HG02973 (cell line): ENCODE measurements at regions not wholly inside any gene's neighbourhood (a gene's known extent, or its start where the extent isn't known, plus 50 kb on each side); places are given as distances from the start of the nearest gene placed in this dataset.
"Not testable (repeated sequence)": the region's sequence is repeated elsewhere in the genome, so short reads cannot be mapped to it uniquely, and the experiment has no call there.

Experiments
- ATAC-seq: cut with Tn5 transposase; IDR thresholded peaks from one replicate; pipeline ENCODE4 v1.9.1; 2021; ENCODE audit warnings: moderate library complexity; ENCODE audit not compliant: unreplicated experiment

DNA sequence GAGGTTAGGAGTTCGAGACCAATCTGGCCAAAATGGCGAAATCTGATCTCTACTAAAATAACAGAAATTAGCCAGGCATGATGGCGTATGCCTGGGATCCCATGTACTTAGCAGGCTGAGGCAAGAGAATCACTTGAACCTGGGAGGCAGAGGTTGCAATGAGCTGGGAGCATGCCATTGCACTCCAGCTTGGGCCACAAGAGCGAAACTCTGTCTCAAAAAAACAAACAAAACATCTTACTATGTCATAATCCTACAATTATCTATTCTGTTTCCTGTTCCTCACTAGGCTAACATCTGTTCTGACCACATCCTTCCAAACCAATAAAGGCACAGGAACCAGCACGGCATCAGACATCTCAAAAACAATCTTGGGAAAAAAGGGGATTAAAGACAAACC is 361.8 kb upstream of the UBE2E3 start:
- ATAC-seq, result no peak

DNA sequence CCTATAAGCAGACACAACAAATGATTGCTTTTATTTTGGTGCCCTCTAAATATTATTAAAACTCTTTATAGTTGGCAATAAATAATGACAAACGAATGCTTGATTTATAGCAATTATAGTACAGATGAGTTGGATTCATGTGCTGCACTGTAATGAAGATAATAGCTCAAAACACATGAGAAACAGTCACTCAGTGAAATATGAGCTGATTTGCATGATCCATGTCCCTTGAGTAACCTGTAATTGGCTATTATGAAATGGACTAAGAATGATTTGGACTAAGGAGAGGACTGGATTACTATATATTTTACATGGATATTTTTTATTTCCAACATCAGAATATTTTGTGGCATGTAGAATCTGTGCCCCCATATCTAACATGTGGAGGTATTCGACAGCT is 365.6 kb upstream of the UBE2E3 start:
- ATAC-seq, result no peak

DNA sequence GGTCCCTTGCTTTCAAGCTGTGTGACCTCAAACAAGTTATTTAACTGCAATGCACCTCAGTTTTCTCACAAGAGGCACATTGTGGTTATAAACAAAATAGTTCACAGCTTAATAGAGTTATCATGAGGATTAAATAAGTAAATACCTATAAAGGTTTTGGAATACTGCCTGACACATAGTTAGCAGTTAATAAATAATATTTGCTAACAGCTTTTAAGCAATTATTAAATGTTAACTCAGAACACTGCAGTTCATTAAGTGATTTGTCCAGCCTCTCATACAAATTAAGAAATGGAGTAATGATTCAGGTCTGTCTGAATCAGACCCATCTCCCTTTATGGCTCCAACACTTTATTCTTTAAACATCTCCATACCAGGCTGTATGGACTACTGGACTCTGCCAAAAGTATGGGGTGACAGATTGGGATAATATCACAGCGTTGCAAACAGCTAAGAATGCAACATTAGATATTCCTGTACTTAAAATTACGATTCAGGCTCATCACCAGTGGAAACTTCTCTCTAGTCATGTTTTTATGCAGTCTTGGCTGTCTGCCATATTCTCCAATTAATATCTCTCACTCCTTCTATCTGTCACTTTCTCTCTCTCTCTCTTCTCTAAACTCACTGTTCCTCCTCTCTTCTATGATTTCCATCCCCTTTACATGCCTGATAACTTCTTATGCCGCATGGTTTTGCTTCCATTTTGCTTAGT is 370.6 kb upstream of the UBE2E3 start:
- no peak for ATAC-seq

GRCh38 chr2:180607514-180608049 is 372.8 kb upstream of the UBE2E3 start:
- no peak for ATAC-seq

- peak; percentile 54 for ATAC-seq
Measured at GRCh38 chr2:180604077-180604476, 376.3 kb upstream of the UBE2E3 start.

- no peak for ATAC-seq
Measured at GRCh38 chr2:180601016-180601415, 379.4 kb upstream of the UBE2E3 start.

DNA sequence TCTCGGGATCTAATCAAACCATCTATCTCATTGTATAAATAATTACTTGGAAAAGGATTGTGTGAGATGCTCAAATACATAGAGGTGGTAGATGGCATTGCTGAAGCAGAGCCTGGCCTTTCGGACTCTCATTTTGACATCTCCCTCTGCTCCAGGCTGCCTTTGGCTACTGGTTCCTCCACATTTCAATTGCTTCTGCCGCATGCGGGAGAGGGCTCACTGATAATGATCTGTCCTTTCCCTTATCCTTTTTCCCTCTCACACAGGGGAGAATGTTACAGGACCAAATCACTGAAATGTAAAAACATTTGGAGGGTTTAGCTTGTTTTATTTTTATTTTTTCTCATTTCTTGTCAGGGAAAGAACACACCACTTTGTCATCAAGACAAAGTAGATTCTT is 380.6 kb upstream of the UBE2E3 start:
- ATAC-seq, result no peak

GRCh38 chr2:180597179-180597578 is 383.2 kb upstream of the UBE2E3 start:
- ATAC-seq, result no peak

DNA sequence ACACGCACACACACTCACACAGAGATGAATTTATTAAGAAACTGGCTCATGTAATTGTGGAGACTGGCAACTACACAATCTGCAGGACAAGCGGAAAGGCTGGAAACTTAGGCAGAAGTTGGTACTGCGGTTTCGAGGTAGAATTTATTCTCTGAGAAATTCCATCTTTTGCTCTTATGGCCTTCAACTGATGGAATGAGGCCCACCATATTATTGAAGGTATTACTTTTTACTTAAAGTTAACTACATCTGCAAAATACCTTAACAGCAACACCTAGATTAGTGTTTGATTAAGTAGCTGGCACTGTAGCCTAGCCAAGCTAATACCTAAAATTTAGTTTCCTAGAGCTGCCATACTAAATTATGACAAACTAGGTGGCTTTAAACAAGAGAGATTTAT is 384.0 kb upstream of the UBE2E3 start:
- no peak for ATAC-seq

- ATAC-seq, result no peak
Measured at GRCh38 chr2:180591947-180592346, 388.5 kb upstream of the UBE2E3 start.

DNA sequence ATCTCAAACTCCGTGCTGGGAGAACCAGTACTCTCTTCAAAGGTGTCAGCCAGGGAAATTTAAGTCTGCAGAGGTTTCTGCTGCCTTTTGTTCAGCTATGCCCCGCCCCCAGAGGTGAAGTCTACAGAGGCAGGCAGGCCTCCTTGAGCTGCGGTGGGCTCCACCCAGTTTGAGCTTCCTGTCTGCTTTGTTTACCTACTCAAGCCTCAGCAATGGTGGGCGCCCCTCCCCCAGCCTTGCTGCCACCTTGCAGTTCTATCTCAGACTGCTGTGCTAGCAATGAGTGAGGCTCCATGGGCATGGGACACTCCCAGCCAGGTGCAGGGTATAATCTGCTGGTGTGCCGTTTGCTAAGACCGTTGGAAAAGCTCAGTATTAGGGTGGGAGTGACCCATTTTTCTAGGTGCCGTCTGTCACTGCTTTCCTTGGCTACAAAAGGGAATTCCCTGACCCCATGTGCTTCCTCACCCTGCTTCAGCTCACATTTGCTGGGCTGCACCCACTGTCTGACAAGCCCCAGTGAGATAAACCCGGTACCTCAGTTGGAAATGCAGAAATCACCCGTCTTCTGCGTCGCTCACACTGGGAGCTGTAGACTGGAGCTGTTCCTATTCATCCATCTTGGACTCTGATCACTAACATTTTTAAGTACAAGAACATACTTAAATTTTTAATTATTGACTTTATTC is 389.2 kb upstream of the UBE2E3 start:
- not testable (repeated sequence) for ATAC-seq

GRCh38 chr2:180583441-180584140 is 396.8 kb upstream of the UBE2E3 start:
- ATAC-seq, result no peak

DNA sequence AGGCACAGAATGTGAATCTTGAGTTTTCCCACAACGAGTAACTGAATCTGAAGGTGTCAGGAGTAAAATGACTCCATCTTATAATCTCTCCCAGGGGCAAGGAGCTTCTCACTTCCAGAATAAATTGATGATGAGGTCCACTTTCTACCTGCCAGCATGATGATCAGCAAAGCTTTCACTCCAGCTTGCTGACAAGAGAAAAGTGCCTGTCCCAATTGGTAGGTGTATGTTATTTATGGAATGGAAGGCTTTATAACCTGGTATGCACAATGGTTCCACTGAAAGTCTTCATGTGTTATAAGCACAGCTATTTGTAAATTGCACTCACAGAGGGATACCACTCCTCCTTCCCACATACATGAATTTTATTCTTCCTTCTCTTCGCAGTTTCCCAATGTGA is 401.0 kb upstream of the UBE2E3 start:
- no peak for ATAC-seq

DNA sequence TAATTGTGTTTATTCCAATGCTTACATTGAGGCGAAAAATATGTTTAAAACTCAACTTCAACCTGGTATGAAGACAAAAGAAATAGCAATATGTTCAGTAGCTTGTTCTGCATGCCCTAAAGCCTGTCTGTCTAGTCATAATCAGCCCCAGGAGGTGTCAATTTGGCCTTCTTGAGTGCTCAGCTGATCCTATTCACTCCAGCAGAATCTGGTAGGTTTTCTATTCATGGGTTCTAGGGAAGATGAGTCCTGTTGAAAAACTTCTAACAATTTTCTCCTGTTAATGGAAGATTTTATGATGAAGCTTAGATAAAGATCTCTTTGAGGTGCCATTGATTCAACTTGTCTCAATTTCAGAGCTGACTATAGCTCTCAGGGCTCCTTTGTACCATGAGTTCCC is 402.0 kb upstream of the UBE2E3 start:
- ATAC-seq, result no peak

DNA sequence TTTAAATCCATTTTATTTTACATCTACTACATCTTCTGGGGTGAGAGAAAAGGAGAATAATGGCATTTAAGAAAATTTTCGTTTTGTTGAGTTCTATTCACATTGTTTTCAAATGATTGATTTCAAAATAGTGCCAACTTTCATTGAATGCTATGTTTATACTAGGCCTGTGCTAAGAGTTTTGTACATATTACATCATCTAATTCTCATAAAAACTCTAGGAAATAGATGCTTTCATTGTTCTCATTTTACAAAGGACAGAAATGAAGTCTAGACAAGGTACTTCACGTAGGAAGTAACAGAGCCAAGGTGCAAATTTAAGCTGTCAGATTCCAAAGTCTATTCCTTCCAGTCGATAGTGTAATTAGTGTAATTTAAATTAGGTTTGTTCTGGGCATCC is 402.8 kb upstream of the UBE2E3 start:
- ATAC-seq, result no peak

DNA sequence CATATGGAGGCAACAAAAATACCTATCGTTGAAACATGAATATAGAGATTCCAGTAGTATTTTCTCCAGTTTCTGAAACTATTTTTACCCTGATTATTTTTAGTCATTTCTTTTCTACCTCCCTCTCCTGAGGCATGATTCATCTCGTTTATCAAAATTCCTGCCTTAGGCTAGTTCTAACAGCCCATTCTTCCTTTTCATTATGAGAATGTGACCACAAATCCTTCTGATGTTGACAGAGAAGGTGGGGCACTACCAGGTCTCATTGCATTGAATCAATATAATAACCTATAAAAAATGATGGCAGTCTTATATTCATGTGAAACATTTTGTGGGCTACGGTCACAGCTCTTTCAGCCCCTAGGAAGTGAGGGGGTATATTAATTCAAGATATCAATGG is 406.5 kb upstream of the UBE2E3 start:
- ATAC-seq, result no peak

DNA sequence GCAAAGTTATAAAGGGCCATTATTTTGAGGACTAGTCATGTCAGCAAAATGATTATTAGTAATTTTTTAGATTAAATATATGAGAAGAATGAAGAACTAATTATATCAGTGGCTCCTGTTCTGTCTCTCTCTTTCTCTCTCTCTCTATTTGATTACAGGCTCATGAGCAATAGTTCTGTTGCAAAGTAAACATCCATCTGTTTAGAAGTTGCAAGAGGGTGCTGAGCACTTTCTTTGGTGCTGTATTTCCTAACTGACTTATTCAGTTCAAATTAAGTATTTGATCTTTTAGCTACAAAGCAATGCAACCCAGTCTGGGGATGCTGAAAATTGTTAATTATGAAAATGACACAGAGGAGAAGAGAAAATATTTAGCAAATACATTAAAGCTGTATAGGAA is 408.1 kb upstream of the UBE2E3 start:
- ATAC-seq, result no peak

GRCh38 chr2:180571559-180571958 is 408.8 kb upstream of the UBE2E3 start:
- ATAC-seq, result no peak

- ATAC-seq, result no peak
Measured at GRCh38 chr2:180570864-180571263, 409.5 kb upstream of the UBE2E3 start.

DNA sequence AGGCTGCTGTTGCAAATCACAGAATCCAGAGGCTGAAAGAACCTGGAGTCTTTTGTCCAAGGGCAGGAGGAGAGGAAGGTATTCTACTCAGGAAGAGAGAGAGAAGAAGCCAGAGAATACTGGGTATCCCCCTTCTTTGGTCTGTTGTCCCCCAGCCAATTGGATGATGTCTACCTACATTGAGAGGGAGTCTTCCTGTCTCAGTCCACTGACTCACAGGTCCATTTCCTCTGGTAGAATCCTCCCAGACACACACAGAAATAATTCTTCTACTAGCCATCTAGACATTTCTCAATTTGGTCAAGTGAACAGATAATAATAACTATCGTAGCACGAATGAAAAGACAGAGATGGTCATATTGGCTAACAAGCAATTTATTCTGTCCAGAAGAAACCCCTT is 416.4 kb upstream of the UBE2E3 start:
- no peak for ATAC-seq

DNA sequence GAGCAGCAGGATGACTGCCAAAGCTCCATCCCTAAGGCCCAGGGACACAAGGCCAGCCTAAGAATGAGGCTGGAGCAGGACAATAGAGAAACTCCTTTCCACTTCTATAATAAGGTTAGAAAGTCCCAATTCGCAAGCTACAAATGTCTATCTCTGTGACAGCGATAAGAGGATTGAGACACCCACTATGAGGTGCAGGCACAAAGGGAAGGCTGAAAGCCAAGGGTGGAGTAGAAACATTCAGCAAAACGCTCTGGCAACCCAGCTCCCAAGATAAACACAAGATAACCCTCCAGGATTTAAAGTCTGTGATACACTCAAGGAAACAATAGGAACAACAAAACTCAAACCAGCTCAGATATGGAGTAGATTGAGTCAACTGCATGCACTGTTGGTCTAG is 418.0 kb upstream of the UBE2E3 start:
- ATAC-seq, result no peak

DNA sequence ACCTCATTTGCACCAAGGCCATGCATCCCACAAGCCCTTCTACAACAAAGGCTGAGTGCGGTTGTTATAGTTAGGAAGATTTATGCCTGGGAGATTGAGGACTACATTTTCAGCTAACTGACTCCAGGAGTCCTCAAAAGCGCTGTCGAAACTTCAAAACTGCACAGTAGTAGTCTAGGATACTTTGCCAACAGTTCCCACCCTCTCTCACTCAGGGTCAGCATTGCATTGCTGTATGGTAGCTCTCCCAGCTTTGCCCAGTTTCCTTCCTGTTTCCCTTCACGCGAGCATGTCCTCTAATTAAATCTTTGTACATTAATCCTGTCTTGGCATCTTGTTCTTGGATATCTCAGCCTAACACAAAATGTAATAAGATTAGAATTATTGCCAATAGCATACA is 420.6 kb upstream of the UBE2E3 start:
- no peak for ATAC-seq
